ENCODE measurements at regions not wholly inside any gene's neighbourhood (a gene's known extent, or its start where the extent isn't known, plus 50 kb on each side); places are given as distances from the start of the nearest gene placed in this dataset.

- no peak for DNase-seq (ENCODE audit: extremely low read depth, low read depth)
- no peak for TF ChIP-seq CTCF (IDR thresholded peaks at IDR 0.05; ENCODE audit: low read depth, low read length, missing control alignments)
- no peak overlapping the region for H3K4me3 ChIP-seq (replicated peaks; ENCODE audit: low read depth, low read length)
These were observed 55.0 kb upstream of the TOPAZ1 start for GRCh38 chr3:44186712-44187111.
